KMS-11 (cell line): ENCODE measurements at regions not wholly inside any gene's neighbourhood (a gene's known extent, or its start where the extent isn't known, plus 50 kb on each side); places are given as distances from the start of the nearest gene placed in this dataset.

ENCODE experiments used
- H2AFZ ChIP-seq: fragments of 200-600 bp; sonication (generic); 2 replicates; pipeline ENCODE4 v1.6.1; 2016; ENCODE audit warnings: antibody characterized with exemption, mixed run types, low read depth
- H3K27ac ChIP-seq: fragments of 200-600 bp; sonication (generic); 2 replicates; pipeline ENCODE4 v1.6.1; 2016; ENCODE audit warnings: mild to moderate bottlenecking, mixed run types
- H3K27me3 ChIP-seq: fragments of 200-600 bp; sonication (generic); 2 replicates; pipeline ENCODE4 v1.6.1; 2017; ENCODE audit warnings: mild to moderate bottlenecking, low read depth, mixed run types, moderate library complexity; ENCODE audit not compliant: insufficient read depth
- H3K36me3 ChIP-seq: fragments of 200-600 bp; sonication (generic); 2 replicates; pipeline ENCODE4 v1.6.1; 2017; ENCODE audit warnings: mild to moderate bottlenecking, mixed run types; ENCODE audit not compliant: insufficient read depth
- H3K4me1 ChIP-seq: fragments of 200-600 bp; sonication (generic); 2 replicates; pipeline ENCODE4 v1.6.1; 2016; ENCODE audit warnings: mild to moderate bottlenecking, low read depth, mixed run types; ENCODE audit not compliant: poor library complexity, severe bottlenecking
- H3K4me2 ChIP-seq: fragments of 200-600 bp; sonication (generic); 2 replicates; pipeline ENCODE4 v1.7.0; 2016; ENCODE audit warnings: mild to moderate bottlenecking, mixed run types
- H3K4me3 ChIP-seq: fragments of 200-600 bp; sonication (generic); IDR thresholded peaks from 2 replicates; pipeline ENCODE4 v1.6.1; 2017; ENCODE audit warnings: low read depth, low read length, mixed read lengths; ENCODE audit not compliant: insufficient read depth
- H3K79me2 ChIP-seq: fragments of 200-600 bp; sonication (generic); 2 replicates; pipeline ENCODE4 v1.6.1; 2016; ENCODE audit warnings: low read depth, mixed run types; ENCODE audit not compliant: insufficient read depth
- H3K9ac ChIP-seq: fragments of 200-600 bp; sonication (generic); 2 replicates; pipeline ENCODE4 v1.6.1; 2016; ENCODE audit warnings: mild to moderate bottlenecking, mixed run types
- H4K20me1 ChIP-seq: fragments of 200-600 bp; sonication (generic); 2 replicates; pipeline ENCODE4 v1.6.1; 2016; ENCODE audit warnings: mild to moderate bottlenecking, mixed run types; ENCODE audit not compliant: insufficient read depth
- TF ChIP-seq, protein P1 (sequence below): fragments of 200-600 bp; sonication (generic); conservative IDR thresholded peaks from 2 replicates; pipeline ENCODE4 v1.6.1; 2017; ENCODE audit warnings: low read depth, mild to moderate bottlenecking, antibody characterized with exemption, low read length, moderate library complexity, mixed read lengths

DNA sequence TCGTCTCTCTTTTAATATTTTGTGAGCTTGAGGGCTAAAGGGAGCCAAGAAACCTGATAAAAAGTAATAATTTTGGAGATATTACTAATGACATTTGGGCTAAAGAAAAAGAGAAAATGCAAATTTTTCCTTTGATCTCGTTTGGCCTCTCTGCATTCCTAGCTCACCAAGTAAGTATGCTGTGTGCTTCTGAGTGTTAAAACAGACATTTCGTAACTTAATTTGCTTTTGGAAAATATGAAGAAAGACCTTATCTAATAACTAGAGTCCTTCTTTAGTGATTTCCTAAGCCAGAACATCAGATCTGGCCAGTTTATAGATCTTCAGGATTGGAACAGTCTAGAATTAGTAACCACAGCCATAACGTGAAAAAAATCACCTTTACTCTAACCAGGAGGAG lies 872.9 kb upstream of the SLC35B3 start:
- no peaks in the 10 kb centered on the region for H3K79me2 ChIP-seq
- no peaks in the 10 kb centered on the region for H3K4me1 ChIP-seq
- H3K4me3 ChIP-seq, result no peak overlapping the region
- H3K27me3 ChIP-seq, result no peaks in the 10 kb centered on the region
- H3K4me2 ChIP-seq, result no peak overlapping the region
- TF ChIP-seq, protein P1, sequence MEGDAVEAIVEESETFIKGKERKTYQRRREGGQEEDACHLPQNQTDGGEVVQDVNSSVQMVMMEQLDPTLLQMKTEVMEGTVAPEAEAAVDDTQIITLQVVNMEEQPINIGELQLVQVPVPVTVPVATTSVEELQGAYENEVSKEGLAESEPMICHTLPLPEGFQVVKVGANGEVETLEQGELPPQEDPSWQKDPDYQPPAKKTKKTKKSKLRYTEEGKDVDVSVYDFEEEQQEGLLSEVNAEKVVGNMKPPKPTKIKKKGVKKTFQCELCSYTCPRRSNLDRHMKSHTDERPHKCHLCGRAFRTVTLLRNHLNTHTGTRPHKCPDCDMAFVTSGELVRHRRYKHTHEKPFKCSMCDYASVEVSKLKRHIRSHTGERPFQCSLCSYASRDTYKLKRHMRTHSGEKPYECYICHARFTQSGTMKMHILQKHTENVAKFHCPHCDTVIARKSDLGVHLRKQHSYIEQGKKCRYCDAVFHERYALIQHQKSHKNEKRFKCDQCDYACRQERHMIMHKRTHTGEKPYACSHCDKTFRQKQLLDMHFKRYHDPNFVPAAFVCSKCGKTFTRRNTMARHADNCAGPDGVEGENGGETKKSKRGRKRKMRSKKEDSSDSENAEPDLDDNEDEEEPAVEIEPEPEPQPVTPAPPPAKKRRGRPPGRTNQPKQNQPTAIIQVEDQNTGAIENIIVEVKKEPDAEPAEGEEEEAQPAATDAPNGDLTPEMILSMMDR, result no peak
- no peak overlapping the region for H3K27ac ChIP-seq
- H3K9ac ChIP-seq, result no peak overlapping the region
- no peaks in the 10 kb centered on the region for H4K20me1 ChIP-seq
- H2AFZ ChIP-seq, result no peak overlapping the region
- no peaks in the 10 kb centered on the region for H3K36me3 ChIP-seq

DNA sequence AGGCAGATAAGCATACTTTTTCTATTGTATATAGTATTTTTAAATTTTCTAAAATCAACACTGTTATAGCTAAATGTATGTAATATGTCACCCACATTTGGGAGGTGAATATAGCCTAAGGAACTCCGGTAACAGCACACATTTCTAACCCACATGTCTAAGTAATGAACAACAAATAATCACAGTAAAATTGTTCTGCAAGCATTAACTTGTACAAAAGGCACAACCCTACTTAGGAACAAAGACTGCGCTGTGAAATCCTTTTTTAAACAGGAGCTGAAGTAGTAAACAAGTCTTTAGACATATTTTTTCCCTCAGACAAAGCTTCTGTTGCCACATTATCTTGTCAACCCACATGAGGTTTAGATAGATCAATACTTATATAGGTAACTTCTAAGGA lies 872.4 kb upstream of the SLC35B3 start:
- H2AFZ ChIP-seq, result no peak overlapping the region

DNA sequence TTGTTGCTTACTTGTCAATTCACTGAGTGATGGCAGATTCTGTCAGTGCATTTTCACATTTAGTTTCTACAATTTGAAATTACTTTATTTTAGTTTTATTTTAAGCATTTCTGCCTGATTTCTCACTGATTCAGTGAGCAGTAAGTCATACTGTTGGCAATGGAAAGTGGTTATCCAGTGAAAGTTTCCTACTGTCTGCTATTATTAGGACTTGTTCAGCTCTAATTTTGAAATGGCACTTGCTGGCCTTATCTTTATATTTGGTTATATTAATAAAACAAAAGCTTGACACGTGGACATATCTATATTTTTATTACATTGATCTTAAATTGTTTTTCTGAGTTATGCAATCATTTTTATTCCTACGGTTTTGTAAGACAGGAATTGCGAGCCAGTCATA lies 871.8 kb upstream of the SLC35B3 start:
- no peak overlapping the region for H2AFZ ChIP-seq
- no peaks in the 10 kb centered on the region for H3K36me3 ChIP-seq
- no peaks in the 10 kb centered on the region for H3K4me1 ChIP-seq
- H3K27me3 ChIP-seq, result no peaks in the 10 kb centered on the region
- H3K9ac ChIP-seq, result no peak overlapping the region
- H3K4me3 ChIP-seq, result no peak overlapping the region
- H4K20me1 ChIP-seq, result no peaks in the 10 kb centered on the region
- TF ChIP-seq, protein P1, result no peak
- H3K4me2 ChIP-seq, result no peak overlapping the region
- H3K27ac ChIP-seq, result no peak overlapping the region
- H3K79me2 ChIP-seq, result no peaks in the 10 kb centered on the region

More for the DNA sequence above, 872.4 kb upstream of the SLC35B3 start:
- no peaks in the 10 kb centered on the region for H3K79me2 ChIP-seq
- no peak overlapping the region for H3K4me3 ChIP-seq
- TF ChIP-seq, protein P1, result no peak
- no peak overlapping the region for H3K27ac ChIP-seq
- no peak overlapping the region for H3K9ac ChIP-seq
- H4K20me1 ChIP-seq, result no peaks in the 10 kb centered on the region
- no peaks in the 10 kb centered on the region for H3K4me1 ChIP-seq
- no peaks in the 10 kb centered on the region for H3K27me3 ChIP-seq
- H3K4me2 ChIP-seq, result no peak overlapping the region
- H3K36me3 ChIP-seq, result no peaks in the 10 kb centered on the region

DNA sequence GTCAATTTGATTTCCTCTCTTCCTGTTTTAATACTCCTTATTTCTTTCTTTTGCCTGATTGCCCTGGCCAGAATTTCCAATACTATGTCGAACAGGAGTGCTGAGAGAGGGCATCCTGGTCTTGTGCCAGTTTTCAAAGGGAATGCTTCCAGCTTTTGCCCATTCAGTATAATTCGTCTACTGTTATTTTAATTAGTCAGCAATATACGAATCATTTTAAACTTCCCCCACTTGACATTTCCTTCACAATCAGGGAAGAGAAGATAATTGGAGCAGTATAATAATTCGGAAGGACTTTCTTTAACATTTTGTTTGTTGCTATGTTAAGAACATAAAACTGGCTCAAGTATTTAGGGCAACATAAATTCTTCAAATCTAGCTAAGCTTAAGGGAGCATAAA lies 860.3 kb upstream of the SLC35B3 start:
- H3K27me3 ChIP-seq, result no peaks in the 10 kb centered on the region
- no peak overlapping the region for H3K4me3 ChIP-seq
- TF ChIP-seq, protein P1, result no peak
- H4K20me1 ChIP-seq, result no peaks in the 10 kb centered on the region
- H3K4me1 ChIP-seq, result no peaks in the 10 kb centered on the region
- H3K79me2 ChIP-seq, result no peaks in the 10 kb centered on the region
- H3K4me2 ChIP-seq, result no peak overlapping the region
- no peak overlapping the region for H2AFZ ChIP-seq
- no peak overlapping the region for H3K9ac ChIP-seq
- H3K36me3 ChIP-seq, result no peaks in the 10 kb centered on the region
- H3K27ac ChIP-seq, result no peak overlapping the region
